GM21381 (cell line): ENCODE measurements at regions not wholly inside any gene's neighbourhood (a gene's known extent, or its start where the extent isn't known, plus 50 kb on each side); places are given as distances from the start of the nearest gene placed in this dataset.
"Not testable (repeated sequence)": the region's sequence is repeated elsewhere in the genome, so short reads cannot be mapped to it uniquely, and the experiment has no call there.

Experiments
- ATAC-seq: cut with Tn5 transposase; IDR thresholded peaks from one replicate; pipeline ENCODE4 v1.9.1; 2021; ENCODE audit warnings: mild to moderate bottlenecking, moderate library complexity; ENCODE audit not compliant: unreplicated experiment

DNA sequence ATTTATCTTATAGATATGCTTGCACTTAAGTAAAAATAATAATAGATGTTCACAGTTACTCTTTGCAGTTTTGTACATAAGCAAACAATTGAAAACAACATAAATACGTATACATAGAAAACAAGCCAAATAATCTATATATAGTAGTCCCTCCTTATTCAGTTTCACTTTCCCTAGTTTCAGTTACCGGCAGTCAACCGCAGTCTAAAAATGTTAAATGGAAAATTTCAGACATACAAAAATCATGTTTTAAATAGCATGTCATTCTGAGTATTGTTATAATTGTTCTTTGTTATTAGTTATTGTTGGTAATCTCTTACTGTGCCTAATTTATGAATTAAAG is 262.0 kb downstream of the CGGBP1 start:
- ATAC-seq, result no peak

DNA sequence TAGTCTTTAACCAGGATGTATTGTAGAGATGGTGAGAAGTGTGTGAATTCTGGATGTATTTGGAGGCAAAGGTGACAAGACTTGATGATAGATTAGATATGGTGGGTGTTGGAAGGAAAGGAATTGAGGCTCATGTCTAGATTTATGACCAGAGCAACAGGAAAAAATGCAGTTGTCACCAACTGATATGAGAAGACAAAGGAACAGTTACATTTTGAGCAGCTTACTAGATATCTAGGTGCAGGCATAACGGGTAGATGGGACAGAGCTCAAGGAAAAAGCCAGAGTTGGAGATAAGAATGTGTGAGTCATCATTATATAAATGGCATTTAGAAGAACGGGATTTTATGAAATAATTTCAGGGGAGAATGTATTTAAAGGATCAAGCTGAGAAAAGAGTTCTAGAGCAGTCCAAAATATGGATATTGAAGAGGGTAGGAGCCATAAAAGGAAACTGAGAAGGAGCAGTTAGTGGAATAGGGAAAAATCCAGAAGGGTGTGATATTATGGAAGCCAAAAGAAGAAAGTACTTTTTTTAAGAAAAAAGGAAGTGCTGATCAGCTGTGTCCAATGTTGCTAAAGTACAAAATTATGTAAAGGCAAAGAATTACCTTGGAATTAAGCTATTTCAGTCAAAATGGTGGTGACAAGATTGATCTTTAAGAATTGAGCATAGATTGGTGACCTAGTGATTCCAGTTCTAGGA is 262.5 kb downstream of the CGGBP1 start:
- ATAC-seq, result no peak

DNA sequence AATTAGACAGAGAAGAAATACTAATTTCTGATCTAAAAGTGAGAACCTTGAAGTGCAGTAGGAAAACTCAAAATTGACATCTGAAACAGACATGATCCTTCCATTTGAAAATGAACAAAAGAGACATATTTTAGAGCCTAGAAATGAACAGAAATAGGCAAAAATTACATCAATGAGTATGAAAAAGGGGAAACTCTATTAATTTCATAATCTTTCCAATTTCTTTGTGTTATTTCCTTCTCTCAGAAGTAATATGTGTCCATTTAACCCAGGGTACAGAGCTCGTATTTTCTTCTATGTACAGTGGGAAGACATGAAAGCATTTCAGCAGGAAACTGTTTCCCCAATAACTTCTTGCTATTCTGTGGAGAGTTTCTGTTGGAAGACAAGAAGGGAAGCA is 263.1 kb downstream of the CGGBP1 start:
- ATAC-seq, result no peak

DNA sequence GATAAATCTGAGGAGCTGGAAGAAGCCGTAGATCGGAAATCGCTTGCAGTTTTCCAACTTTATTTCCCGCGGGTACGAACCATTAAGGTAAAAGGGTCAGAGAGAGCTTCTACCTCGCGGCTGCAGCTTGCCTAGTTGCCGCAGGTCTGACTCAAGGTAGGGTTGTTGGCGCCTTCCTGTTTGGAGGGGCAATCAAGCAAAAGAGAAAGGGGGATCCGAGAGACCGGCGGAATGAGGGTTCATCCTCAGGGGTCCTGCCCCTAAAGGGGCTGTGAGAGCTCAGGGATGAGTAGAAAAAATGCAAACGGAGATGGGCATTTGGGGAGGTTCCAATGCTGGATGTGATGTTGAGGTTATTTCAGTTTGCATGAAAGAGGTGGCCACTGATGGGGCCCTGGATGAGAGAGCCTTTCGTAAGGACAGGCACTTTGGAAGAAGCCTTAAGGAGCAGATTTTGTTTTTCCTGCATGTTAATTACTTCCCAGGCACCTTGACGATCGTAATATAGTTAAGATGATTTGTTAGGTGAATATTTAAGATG is 265.4 kb downstream of the CGGBP1 start:
- ATAC-seq, result no peak

DNA sequence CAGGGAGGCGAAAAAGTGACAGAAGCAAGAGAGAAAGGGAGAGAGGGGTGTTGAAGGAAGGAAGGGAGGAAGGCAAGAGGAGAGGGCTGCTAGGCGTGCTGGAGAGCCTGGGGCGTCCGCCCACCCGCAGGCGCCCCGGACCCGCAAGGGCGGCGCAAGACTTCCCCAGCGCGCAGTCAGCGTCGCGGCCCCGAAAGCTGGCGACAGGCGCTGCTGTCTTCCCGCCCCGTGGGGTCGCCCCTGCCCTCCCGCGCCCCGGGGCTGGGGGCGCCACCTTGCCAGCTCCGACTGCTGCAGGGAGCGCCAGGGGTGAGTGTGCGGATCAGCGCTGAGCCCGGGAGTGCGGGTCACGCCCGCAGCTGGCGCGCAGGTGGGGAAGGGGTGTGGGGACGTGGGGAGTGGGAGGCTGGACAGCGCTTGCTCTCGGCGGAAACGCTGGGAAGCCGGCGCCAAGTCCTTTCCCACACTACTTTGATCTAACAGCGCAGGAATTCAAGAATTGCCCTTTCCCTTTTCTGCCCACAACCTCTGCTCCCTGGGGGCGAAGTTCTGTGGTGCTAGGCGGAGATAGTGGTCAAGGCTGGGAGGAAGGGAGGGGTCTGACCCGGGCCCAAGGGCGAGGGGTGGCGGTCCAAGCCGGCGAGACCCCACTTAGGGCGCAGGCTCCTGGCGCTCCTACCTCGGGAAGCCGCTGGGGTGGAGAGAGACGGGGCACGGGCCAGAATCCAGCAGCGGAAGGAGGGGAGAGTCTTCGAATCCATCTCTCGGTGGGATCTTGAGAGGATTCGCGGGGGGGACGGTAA is 266.1 kb downstream of the CGGBP1 start, which contains the start of gene HTR1F:
TSS of gene HTR1F (plus strand) at position 173 of the 803 bp plus-strand sequence.
- no peak for ATAC-seq

DNA sequence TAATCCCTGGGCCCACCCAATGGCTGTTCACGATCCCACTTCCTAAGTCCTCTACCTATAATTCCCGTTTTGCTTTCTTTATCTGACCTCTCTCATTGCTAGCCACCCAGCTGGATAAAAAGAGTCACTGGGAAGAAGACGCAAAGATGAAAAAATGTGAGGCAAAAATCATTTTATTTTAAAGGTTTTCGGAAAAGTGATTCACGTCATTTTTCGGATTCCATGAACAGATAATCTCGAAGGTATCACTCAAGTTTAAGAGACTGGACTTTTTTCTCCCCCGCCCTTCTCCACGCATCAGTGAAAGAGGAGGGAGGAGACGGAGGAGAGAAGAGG is 266.6 kb downstream of the CGGBP1 start:
- ATAC-seq, result no peak

DNA sequence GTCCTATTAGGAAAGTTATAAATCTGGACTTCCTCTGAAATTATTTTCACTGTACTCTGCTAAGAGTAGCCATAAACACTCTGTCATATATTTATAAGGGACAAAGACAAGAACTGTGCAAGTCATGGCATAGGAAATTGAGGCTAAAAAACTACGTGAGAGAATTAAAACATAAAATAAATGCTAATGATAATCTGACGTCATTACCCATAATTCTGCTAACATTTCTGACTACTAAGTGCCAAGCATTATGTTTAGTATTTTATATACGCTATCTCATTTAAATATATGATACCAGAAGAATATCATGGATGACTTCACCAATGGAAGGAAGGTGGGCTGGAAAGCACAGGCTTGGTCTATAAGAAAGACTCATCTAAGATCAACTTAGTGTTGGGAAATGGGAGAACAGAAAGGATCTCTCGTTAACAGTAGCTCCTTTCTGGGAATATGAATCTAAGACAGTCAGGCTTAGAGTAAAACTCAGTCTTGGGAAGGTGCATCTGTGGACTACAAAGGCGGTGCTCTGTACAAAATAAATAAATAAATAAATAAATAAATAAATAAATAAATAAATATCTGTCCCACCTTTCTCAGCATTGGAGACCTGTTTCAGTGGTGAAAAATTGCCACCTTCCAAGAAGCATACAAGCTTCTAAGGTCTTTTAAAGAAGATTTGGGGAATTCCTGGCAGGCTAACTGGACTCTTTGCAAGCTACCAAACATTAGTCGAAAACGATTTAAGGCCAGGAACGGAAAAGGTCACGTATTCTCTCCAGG is 267.4 kb downstream of the CGGBP1 start:
- ATAC-seq, result no peak

DNA sequence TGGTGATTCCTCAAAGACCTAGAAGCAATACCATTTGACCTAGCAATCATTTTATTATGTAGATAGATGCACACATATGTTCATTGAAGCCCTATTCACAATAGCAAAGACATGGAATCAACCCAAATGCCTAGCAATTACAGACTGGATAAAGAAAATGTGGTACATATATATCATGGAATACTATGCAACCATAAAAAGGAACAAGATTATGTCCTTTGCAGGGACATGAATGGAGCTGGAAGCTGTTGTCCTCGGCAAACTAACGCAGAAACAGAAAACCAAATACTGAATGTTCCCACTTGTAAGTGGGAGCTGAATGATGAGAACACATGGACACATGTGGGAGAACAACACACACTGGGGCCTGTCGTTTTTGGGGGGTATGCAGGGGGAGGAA is 269.8 kb downstream of the CGGBP1 start:
- ATAC-seq, result not testable (repeated sequence)

DNA sequence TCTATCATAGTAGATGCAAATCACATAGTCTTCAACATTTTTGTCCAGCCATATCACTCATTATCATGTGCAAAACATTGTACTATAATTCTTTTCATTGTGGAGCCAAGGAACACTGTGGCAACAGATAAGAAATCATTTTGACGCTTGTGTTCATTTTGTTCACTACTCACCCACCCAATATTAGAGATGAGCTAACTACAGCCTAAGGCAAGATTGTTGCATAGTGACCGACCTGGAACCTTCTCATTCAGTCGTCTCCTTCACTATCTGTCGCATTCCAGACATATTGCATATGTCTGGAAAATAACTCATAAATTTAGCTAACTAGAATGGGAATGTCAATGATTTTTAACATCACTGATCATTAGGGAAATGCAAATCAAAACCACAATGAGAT is 270.3 kb downstream of the CGGBP1 start:
- ATAC-seq, result no peak

DNA sequence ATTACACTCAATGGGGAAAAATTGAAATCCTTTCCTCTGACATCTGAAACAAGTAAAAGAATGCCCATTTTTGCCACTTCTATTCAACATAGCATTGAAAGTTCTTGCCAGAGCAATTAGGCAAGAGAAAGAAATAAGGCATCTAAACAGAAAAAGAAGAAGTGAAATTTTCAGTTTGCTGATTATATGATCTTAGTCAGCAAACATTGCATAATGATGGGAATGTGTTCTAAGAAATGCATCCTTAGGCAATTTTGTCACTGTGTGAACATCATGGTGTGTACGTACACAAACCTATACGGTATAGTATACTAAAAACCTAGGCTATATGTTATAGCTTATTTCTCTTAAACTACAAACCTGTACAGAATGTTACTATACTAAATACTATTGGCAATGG is 278.0 kb downstream of the CGGBP1 start:
- no peak for ATAC-seq

DNA sequence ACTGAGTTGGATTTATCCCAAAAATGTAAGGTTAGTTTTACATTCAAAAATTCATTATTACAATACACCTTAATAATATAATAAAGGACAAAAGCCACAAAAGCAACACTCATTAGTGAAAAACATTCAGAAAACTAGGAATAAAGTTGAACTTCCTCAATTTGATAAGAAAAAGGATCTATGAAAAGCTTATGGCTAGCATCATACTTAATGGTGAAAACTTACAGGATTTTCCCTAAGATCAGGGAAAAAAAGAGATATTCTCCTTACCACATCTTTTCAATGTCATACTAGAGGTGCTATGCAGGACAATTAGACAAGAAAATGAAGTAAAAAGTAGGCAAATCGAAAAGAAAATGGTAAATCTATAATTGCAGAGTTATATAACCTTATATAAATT is 279.9 kb downstream of the CGGBP1 start:
- ATAC-seq, result no peak

DNA sequence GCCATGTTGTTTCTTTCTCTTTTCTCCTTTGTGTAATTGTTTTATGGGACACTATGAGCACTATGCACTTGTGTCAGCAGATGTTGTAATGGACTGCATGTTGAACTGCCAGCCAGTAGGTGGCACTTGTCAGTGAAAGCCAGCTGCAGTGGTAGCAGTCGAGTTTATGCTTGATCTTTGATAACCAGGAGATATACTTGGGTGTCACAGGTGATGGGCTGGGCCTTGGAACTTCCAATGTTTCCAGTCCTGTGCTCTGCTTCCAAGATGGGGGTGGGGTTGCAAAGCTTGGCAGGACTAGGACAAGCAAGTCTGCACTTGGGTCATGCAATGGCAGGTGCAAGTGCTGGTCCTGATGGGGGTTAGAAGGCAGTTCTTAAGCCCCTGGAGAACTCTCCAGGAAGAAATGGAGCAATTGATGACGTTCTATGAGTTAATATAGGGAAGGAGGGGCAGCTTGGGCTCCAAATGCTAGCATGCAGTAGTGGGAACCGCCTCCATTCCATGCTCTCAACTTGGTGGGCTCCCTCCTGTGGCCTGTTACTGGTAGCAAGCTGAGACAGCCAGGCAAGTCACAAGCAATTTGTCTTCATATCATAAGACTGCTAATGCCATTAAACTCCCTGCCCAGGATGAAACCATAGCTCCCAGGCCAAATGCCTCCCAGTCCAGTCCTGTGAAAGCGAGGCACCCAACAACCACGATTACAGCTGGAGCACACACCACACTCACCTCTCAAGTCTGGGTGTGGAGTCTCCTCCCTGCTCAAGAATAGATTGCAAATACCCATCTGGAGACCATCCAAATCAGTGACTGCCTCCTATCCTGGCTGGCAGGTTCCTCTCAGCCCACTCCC is 287.2 kb downstream of the CGGBP1 start:
- ATAC-seq, result peak; percentile 93

DNA sequence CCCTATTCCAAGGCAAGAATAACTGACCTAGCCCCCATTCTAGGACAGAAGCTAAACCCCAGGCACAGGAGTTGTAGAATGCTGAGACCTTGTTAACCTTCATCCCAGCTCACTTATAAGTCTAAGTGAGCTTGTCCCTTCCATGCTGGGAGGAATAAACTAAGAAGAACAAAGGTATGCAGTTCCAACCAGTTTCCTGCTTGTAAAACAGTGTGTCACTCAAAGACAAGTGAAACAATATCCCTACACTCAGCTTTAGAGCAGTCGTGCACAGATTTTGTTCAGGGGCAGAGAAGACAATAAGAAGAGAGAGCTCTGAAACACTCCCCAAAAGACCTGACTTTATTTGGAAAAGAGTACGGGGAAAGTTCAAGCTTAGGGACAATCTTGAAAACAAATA is 292.1 kb downstream of the CGGBP1 start:
- ATAC-seq, result no peak

DNA sequence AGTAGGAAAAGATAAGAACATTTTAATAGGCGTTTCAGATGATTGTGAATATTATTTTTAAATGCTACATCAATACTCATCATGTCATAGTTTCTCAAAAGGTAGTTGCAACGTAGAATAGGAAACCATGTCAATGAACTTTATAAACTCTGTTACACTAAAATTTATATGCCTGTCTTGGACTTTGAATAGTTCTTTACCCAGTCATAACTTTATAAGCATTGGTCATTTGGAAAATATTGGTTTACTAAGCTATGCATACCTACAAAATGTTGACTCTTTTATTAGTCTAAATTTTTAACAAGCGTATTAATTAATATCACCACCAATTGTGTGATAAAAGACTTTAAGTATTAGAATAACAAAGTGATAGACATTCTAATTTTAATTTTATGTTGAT is 293.5 kb downstream of the CGGBP1 start:
- ATAC-seq, result no peak

DNA sequence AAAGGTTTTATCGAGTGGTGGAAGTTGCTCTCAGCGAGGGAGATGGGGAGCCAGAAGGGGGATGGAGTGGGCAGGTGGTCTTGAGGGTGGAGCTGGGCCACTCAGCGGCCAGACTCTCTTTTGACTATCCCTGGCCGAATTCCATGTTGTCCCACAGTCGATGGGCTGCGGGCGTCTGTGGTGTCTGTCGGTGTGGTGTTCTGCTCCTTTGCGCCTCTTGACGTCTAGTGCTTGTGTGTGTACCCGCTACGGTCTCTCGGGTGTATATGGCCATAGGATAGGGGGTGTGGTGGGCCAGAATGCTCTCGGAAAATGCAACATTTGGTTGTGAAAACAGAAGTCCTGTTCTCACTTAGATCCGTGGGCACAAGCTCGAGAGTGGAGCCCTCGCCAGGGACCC is 297.0 kb downstream of the CGGBP1 start:
- no peak for ATAC-seq

DNA sequence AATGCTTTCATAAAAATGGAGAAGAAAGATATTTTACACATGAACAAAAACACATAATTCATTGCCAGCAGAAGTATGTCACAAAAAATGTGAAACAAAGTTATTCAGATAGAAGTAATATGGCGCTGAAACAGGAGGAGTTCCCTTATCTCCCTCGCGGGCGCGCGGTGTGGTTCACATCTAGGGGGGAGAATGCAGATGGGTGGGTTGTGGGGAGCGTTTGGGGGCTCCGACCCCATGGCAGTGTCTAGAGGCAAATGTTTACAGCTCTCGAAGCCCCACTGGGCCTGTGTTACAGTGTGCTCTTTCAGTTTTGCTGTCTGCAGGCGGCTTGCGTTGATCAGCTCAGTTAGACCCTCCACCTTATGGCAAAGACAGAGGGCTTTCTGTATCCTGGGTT is 297.5 kb downstream of the CGGBP1 start:
- ATAC-seq, result no peak

DNA sequence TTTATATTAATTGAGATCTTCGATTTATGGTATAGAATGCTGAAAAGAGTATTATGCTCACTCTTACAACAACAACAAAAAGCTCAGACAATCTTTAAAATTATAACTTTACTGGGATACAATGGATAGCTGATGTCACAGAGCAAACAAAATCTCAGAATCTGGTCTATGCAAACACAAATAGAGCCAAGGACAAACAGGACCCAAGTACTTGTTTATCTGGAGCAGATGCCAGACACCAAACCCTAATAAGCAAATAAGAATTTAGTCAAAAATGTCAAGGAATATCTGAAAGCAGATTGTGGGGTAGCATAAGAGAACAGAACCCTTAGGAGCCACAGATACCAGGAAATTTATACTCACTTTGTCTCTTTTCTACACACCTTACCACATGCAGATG is 302.2 kb downstream of the CGGBP1 start:
- no peak for ATAC-seq

DNA sequence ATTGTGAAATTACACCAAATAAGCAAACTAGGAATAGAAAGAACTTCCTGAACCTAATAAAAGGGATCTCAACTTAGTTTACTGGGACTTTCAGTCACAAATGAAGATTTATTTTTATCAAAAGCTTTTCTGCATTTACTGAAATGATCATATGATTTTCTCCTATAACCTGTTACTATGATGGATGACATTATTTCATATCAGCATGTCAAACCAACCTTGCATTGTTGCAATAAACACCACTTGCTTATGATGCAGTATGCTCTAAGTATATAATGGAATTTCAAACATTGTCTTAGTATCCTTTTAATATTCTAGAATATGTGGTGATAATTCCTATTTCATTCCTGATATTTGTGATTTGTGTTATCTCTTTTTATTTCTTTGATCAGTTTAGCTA is 303.0 kb downstream of the CGGBP1 start:
- no peak for ATAC-seq

DNA sequence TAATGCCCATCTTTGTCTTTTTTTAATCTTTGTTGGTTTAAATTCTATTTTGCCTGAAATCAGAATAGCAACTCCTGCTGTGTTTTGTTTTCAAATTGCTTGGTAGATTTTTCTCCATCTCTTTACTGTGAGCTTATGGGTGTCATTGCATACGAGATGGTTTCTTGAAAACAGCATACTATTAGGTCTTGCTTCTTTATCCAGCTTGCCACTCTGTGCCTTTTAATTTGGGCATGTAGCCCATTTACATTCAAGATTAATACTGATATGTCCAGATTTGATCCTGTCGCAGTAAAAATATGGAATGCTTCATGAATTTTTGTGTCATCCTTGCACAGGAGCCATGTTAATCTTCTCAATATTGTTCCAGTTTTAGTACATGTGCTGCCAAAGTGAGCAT is 316.6 kb downstream of the CGGBP1 start:
- ATAC-seq, result no peak

DNA sequence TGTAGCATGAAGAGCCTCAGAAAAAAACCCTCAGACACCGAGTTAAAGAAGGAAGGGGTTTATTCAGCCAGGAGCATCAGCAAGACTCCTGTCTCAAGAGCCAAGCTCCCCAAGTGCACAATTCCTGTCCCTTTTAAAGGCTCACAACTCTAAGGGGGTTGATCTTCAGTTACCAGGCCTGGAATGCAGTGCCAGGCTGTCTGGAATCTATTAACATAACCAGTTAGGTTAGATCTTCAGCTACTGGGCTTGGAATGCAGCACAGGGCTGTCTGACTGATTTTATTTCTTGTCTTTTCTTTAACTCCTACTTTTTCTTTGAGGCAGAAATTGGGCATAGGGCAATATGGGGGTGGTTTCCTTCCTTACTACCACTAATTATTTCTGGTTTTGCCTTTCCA is 317.9 kb downstream of the CGGBP1 start:
- ATAC-seq, result not testable (repeated sequence)

DNA sequence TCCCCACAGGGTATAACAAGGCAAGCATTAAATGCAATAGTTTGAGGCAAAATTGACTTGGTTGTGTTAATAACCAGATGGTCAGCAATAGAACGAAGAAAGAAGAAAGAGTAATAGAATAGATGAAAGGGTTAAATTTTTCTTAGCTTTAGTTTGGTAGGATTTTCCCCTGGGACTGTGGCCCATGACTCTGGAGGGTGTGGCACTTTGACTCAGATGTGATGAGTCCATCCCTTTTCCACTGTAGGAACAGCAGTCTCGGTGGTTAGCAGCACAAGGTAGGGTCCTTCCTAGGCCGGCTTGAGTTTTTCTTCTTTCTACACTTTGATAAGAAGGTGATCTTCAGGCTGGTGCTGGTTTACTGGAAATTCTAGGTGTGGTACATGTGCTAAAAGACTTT is 321.0 kb downstream of the CGGBP1 start:
- ATAC-seq, result not testable (repeated sequence)
